TTC549 (cell line): ENCODE measurements at regions not wholly inside any gene's neighbourhood (a gene's known extent, or its start where the extent isn't known, plus 50 kb on each side); places are given as distances from the start of the nearest gene placed in this dataset.
"Not testable (repeated sequence)": the region's sequence is repeated elsewhere in the genome, so short reads cannot be mapped to it uniquely, and the experiment has no call there.

Source experiments
- FAIRE-seq: peaks from 2 replicates; lab custom pipeline; 2012; peaks lifted over from hg19 to GRCh38; lab: Jason Lieb, UNC

DNA sequence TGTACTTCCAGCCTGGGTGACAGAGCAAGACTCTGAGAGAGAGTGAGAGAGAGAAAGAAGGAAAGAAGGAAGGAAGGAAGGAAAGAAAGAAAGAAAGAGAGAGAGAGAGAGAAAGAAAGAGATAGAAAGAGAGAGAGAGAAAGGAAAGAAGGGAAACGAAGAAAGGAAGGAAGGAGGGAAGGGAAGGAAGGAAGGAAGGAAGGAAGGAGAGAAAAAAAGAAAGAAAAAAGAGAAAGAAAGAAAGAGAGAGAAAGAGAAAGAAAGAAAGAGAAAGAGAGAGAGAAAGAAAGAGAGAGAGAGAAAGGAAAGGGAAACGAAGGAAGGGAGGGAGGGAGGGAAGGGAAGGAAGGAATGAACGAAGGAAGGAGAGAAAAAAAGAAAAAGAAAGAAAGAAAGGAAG is 238.6 kb downstream of the ASMT start:
- FAIRE-seq = no peak

DNA sequence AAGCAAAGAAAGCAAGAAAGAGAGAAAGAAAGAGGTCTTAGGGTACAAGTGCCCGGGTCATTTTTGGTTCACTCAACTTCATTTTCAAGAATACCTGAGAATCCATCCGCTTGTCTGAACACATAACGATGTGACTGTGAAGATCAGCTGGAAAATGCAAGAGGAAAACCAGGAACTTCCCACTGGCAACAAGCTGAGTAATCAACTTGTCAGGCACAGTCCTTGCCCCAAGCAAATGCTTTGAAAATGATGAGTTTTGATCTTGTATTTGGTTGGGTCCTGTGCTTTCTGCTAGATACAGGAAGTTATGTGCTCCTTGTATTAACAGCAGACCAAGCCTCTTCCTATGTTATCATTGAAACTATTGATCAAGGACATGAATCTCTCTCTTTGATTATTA is 239.1 kb downstream of the ASMT start:
- no peak for FAIRE-seq

DNA sequence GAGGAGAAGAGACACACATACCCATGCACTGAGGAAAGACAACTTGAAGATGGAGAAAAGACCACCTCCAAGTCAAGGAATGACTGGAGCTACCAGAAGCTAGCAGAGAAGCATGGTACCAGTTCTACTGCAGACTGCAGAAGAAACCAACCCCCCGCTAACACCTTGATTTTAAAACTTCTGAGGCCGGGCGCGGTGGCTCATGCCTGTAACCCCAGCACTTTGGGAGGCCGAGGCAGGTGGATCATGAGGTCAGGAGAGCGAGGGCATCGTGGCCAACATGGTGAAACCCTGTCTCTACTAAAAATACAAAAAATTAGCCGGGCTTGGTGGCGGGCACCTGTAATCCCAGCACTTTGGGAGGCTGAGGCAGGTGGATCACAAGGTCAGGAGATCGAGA is 240.0 kb downstream of the ASMT start:
- FAIRE-seq = not testable (repeated sequence)

DNA sequence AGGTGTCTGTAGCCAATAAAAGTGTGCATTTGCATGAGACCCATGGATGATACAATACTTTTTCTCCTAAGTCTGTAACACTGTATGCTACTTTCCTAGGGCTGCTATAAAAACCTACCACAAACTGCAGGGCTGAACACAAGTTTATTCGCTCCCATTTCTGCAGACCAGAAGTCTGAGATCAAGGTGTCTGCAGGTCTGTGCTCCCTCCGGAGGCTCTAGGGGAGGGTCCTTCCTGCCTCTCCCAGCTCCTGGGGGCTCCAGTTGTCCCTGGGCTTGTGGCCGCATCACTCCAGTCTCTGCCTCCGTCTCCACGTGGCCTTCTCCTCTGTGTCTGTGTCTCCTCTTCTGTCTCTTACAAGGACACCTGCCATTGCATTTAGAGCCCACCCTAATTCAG is 244.4 kb downstream of the ASMT start:
- FAIRE-seq = not testable (repeated sequence)

DNA sequence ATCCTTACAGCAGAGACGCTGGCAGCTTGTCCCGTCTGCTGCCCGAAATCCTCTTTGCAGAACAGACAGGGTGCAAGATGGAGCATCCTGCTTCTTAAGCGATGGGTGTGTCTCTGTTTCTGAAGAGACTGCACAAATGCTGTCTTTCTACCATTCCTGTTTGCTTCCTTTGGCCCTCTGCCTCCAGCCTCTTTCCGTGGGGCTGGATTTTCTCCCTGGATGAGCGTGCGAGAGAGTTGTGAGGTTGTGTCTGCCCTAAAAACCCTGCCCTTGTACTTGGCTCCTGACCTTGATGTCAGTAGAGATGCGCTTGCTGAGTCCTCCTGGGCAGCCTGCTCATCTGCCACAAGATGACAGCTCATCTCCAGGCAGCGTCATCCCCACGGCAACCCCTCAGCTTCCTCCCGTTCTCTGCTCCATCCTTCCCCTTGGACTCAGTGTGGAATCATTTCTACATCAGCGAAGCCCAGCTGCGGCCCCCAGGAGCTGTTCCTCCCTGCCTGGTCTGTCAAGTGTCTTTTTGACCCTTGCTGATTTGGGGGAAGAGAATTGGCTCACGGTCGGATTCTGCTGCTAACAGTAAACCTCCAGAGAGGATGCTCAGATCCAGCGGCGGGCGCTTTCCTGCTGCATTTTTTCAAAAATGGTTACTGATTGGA is 246.2 kb downstream of the ASMT start:
- no peak for FAIRE-seq

DNA sequence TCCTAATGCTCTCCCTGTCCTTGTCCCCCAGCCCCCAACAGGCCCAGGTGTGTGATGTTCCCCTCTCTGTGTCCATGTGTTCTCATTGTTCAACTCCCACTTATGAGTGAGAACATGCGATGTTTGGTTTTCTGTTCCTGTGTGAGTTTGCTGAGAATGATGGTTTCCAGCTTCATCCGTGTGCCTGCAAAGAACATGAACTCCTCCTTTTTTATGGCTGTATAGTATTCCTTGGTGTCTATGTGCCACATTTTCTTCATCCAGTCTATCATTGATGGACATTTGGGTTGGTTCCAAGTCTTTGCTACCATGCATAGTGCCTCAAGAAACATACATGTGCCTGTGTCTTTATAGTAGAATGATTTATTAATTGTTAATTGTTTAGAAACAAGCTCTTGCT is 249.1 kb downstream of the ASMT start:
- not testable (repeated sequence) for FAIRE-seq

DNA sequence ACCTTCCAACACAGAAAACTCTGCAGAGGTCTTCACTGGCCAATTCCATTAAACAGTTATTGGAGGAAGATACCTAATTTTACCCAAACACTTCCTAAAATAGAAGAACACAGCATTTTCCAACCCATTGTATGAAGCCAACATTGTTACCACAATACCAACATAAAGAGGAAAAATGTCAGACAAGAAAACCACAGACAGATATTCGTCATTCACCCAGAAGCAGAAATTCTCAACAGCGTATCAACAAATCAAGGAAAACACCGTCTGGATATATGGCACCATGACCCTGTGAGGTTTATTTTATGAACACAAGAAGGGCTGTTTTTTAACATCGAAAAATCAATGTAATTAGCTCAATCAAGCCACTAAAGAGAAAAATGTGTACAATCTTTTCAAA is 255.6 kb downstream of the ASMT start:
- no peak for FAIRE-seq

DNA sequence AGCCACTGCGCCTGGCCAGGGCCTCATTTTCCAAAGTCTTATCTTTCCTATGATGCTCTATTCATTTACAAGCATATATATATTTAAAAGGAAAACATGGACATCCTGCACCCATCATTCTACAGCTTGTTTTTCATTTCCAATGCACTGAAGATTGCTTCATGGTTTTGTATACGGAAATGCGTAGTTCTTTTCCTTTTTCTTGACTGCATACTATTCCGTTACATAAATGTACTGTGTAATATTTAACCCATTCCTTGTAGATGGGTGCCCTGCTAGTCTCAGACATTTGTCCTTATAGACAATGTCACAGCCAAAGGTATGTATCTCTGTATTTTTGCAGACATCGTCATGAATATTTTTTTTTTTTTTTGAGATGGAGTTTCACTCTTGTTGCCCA is 257.0 kb downstream of the ASMT start:
- no peak for FAIRE-seq

DNA sequence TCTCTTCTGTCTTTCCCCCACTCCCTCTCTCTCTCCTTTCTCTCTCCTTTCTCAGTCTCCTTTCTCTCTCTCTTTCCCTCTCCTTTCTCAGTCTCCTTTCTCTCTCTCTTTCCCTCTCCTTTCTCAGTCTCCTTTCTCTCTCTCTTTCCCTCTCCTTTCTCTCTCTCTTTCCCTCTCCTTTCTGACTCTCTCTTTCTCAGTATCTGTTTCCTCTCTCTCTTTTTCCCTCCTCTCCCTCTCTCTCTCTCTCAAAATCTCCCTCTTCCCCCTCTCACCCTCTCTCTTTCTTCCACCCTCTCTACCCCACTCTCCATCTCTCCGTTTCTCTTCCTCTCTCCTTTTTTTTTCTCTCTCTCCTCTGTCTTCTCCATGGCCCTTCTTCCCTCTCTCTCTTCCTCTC is 258.8 kb downstream of the ASMT start:
- FAIRE-seq = no peak

DNA sequence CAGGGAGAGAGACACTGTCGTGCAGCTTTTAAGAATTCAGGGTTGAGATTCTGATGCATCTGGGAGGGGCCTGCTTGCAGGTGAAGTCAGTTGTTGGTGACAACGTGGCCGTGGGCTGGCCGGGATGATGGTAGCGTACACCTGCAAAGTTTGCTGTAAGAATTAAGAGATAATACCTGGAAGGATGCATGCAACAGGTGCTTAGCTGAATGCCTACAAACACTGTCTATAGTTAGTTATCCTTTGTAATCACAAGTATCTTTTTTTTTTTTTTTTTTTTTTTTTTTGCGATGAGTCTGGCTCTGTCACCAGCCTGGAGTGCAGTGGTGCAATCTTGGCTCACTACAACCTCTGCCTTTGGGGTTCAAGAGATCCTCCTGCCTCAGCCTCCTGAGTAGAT is 259.6 kb downstream of the ASMT start:
- no peak for FAIRE-seq

DNA sequence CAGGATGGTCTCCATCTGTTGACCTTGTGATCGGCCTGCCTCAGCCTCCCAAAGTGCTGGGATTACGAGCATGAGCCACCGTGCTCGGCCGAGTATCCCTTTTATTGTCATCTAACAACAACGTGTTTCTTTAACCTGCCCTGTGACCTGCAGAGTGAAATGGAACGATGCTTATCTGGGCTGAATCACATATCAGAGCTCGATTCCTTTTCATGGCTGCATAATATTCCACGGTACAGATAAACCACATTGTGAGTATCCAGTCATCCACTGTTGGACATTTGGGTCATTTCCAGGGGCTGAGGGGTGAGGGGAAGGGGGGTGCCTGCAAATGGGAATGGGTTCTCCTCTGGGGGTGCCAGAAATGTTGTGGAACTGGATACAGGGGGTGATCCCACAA is 260.0 kb downstream of the ASMT start:
- FAIRE-seq = no peak

DNA sequence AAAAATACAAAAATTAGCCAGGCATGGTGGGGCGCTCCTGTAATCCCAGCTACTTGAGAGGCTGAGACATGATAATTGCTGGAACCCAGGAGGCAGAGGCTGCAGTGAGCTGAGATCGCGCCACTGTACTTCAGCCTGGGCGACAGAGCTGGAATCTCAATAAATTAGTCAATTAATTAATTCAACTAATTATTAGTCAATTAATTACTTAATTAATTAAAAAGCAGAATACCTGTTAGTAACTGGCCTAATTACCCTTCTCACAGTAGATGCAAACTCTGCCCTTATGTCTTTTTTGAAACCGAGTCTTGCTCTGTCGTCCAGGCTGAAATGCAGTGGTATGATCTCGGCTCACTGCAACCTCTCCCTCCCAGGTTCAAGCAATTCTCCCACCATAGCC is 261.2 kb downstream of the ASMT start:
- FAIRE-seq = no peak

DNA sequence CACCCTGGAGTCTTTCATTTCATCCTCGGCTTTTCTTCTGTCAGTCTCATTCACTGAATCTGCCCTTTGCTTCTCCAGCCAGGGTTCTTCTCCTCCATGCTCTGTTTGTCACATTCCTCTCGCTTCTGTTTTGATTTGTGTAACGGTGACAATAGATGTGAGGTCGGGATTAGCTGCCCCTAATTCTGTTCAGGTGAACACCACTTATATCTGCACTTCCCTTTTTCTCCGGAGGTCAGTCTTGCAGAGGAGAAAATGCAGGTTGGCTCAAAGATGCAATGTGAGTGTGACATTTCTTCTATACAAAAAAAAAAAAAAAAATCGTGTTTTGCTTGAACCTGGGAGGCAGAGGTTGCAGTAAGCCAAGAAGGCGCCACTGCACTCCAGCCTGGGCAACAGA is 262.9 kb downstream of the ASMT start:
- no peak for FAIRE-seq

DNA sequence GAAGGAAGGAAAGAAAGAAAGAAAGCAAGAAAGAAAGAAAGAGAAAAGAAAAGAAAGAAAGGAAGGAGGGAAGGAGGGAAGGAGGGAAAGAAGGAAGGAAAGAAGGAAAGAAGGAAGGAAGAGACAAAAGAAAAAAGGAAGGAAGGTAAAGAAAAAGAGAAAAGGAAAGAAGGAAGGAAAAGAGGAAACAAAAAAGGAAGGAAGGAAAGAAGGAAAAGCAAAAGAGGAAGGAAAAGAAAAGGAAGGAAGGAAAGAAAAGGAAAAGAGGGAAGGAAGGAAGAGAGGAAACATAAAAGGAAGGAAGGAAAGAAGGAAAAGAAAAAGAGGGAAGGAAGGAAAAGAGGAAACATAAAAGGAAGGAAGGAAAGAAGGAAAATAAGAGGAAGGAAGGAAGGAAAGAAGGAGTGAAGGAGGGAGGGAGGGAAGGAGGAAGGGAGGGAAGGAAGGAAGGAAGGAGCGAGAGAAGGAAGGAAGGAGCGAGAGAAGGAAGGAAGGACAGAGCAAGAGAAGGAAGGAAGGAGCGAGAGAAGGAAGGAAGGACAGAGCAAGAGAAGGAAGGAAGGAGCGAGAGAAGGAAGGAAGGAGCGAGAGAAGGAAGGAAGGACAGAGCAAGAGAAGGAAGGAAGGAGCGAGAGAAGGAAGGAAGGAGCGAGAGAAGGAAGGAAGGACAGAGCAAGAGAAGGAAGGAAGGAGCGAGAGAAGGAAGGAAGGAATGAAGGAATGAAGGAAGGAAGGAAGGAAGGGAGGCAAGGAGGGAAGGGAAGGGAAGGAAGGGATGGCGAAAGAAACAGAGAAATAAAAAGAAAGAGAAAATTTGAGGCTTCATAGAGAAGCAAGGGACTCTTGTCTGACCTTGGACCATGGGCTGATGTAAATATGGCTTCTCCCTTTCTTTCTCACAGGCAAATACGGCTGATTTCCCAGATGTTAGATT is 266.3 kb downstream of the ASMT start:
- FAIRE-seq = not testable (repeated sequence)

DNA sequence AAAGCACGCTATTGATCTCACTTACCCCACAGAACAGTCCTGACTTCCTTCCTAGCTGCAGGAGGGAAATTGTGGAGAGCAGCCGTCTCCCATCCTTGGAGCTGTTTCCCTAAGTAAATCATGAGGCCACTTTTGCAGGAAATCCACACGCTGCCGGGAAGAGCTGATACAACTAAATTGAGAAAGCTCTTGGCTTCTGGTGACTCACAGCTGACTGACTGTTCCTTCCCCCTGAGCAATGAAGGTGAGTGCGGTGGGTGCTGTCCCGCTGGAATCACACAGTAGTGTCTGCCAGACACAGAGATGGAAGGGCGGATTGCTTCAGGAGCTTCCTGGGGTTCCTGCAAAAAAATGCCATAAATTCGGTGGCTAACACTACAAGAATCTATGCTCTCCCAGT is 268.9 kb downstream of the ASMT start:
- FAIRE-seq = no peak

DNA sequence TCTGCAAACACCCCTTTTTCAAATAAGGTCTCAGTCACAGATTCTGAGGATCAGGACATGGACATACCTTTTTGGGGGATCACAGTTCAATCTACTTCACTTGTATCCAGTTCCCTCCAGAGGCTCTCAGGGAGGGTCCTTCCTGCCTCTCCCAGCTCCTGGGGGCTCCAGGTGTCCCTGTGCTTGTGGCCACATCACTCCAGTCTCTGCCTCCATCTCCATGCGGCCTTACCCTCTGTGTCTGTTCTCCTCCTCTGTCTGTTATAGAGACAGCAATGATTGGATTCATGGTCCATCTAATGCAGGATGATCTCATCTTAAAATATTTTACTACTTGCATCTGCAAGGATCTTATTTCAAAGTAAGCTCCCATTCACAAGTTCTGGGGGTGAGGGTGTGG is 269.6 kb downstream of the ASMT start:
- no peak for FAIRE-seq

DNA sequence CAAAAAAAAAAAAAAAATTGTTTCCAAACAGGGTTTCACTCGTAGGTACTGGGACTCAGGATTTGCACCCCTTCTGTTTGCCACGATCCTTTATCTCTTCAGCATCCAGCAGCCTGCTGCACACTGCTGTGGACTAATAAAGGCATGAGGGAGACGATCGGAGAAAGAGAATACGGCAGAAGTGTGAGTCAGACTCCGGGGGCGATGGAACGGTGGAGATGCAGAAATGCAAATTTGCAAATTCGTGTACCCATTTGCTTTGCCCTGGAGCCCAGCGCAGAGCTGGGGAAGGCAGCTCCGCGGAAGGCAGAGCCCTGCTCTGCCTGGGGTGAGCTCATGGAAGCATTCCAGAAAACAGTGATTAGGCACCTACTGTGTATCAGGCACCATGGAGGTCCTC is 270.3 kb downstream of the ASMT start:
- no peak for FAIRE-seq

DNA sequence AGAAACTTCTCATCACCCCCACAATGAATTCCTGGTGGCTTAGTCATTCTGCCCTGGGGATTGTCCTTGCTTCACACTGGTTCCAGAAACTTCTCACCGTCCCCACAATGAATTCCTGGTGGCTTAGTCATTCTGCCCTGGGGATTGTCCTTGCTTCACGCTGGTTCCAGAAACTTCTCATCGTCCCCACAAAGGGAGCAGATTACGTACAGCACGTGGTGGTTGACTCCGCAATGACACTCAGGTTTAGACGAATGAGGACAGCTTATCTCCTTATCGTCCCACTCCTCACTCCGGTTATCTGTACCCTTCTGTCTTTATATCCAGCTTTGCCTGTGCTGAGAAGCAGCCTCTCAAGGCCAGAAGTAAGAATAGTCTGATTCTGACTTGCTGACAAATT is 273.4 kb downstream of the ASMT start:
- FAIRE-seq = not testable (repeated sequence)

DNA sequence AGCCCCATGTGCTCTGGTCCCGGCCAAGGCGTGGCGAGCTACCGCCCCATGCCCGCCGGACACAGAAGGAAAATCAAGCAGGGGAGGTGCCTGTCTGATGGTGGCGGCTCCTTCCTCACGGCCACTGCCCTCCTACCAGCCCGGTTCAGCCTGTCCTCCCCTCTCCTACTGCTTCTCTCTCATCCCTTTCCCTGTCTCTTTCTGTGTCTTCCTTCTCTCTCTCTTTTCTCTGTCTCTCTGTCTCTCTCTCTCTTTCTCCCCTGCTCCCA is 279.1 kb downstream of the ASMT start:
- no peak for FAIRE-seq

DNA sequence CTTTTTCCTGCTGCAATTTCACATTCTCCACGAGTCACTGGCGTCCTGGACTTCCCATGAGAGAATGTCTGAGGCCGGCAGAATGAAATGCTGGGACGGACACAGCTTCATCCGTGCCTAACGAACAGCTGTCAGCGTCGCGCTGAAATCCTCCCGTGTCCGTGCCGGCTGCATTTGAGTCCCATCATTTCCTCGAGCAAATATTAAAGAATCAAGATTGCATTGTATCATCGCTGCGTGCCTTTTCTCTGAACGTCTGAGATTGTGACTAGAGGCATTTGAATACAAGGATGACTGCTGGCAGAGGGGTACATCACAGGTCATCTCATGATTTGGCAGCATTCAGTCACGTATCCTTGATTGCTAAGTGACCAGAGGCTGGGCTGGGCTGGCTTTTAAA is 279.9 kb downstream of the ASMT start:
- no peak for FAIRE-seq

DNA sequence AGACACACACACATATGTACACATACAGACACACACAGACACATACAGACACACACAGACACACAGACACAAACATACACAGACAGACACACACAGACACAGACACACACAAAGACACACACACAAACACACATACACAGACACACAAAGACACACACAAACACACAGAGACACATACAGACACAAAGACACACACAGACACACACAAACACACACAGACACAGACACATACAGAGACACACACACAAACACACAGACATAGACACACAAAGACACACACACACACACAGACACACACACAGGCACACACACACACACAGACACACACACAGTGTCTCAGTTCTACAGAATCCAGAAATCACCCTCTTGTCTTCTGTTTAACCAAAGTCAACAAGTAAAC is 280.7 kb downstream of the ASMT start:
- no peak for FAIRE-seq

DNA sequence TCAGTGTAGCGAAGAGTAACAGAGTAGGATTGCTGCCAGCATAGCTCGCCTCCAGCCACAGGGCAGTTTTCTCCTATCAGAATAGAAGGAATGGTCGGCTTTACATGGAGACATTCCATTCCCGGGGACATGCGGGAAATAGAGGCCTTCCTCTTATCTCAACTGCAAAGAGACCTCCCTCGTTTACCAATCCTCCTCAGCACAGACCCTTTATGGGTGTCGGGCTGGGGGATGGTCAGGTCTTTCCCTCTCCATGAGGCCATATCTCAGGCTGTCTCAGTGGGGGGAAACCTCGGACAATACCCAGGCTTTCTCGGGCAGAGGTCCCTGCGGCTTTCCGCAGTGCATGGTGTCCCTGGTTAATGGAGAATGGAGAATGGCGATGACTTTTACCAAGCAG is 285.0 kb downstream of the ASMT start:
- no peak for FAIRE-seq

DNA sequence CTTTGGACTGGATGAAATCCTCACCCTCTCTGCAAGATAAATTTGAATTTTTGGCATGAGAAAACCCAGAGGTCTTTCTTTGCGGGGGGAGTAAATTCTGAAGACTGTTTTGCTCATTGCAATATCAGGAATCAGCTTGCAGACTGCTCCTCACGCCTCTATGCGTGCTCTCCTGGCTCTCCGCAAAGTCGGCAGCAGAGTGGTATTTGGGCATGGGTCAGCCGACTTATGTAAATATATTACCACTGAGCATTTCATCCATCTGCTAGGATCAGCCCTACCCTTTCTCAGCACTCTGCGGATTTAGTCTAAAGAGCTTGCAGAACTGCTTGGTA is 288.0 kb downstream of the ASMT start:
- no peak for FAIRE-seq

DNA sequence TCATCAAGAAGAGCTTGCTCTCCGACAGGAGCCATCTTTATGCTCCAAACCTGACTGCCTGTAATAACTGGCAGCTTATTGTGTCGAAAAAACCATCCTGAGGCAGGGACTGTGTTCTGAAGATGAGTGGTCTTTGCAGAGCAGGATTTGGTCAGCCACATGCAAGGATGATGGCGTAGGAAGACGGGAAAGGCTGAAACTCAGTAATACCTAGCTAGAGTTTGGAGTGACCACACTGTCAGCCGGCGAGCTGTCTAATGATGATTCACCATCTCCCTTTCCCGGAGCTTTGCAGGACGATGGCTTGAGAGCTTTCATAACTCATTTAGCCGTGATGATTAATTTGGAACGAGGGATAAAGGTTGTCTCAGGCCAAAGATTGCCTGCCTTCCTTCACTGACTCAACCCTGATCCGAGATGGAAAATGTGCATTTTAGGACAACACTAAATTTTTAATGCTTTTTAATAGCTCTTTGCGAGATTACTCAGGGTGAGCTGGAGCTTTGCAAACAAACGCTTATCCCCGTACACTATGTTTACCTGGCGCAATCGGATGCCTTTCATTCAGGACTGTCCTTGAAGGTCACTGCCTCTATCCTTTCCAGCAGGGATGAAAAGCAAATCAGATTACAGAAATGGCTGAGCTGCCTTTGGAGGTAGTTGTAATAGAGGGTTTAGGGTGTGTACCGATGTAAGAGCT is 288.5 kb downstream of the ASMT start:
- no peak for FAIRE-seq
